Muscle of arm (tissue), 1 donor: ENCODE measurements at regions not wholly inside any gene's neighbourhood (a gene's known extent, or its start where the extent isn't known, plus 50 kb on each side); places are given as distances from the start of the nearest gene placed in this dataset.
A peak's percentile ranks its signal among the peaks of the same experiment; 100 is the strongest.
"Not testable (repeated sequence)": the region's sequence is repeated elsewhere in the genome, so short reads cannot be mapped to it uniquely, and the experiment has no call there.

Experiments
- DNase-seq: peaks from one replicate; pipeline ENCODE4 v3.0.0-alpha.2; 2013

GRCh38 chr7:131080754-131081153, 246.9 kb upstream of the MKLN1 start:
- no peak for DNase-seq

DNA sequence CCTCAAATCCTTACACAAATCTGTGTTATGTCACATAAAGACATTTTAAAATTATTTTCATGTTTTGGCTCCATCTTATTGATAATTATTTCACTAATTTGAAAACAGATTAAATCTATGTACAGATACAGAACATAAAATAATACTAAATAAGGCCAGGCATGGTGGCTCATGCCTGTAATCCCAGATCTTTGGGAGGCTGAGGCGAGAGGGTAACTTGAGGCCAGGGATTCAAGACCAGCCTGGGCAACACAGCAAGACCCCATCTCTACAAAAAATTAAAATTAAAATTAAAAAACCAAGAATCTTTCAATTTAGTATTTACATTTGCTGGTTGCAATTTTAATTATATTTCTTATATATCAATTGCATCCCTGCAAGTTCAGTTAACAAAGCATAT, 246.4 kb upstream of the MKLN1 start:
- no peak for DNase-seq

DNA sequence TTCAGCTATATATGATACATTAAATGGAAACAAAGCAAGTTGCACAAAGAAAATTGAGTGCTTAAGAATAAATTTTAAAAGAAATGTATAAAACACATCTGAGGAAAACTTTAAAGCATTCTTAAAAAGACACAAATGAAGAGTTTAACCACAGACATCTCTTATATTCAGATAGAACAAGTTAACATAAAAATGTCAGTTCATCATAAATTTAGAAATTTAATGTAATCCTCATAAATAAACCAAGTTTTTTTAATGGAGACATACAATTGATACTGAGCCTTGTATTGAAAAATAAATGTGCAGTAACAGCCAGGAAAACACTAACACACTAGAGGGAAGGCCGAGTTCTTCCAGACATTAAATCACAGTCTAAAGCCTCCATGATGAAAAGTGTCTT, 243.9 kb upstream of the MKLN1 start:
- DNase-seq = no peak

- not testable (repeated sequence) for DNase-seq
These were observed 243.3 kb upstream of the MKLN1 start for GRCh38 chr7:131084336-131084735.

DNA sequence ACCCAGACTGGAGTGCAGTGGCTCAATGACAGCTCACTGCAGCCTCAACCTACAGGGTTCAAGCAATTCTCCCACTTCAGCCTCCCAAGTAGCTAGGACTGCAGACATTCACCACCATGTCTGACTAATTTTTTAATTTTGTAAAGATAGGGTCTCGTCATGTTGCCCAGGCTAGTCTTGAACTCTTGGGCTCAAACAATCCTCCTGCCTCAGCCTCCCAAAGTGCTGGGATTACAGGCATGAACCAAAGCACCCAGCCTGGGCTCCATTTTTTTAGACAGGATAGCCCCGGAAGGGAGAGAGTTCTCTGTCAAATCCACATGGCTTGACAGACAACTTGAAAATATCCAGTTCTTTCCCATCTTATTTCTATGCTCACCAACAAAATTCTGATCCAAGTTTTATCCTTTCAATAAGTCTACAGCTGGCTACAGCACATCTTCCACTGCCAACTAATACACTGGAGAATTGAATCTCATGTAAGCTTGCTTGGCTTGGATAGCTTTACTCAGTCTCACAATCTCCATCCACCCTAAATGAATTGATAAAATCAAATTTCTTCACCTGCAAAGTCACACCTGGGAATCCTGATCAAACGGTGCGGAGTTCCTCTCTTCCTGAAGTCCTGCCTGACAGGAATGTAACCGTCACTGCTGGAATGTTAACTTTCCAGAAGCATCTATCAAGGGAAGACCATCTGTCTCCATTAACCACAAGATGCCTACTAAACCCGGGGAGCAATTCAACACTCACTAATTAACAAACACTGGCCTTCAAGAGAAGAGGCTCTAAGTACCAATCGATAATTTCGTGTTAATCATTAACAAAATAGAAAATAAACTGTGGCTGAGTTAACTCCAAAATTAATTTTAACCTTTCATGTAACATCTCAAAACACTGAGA, 239.7 kb upstream of the MKLN1 start:
- no peak for DNase-seq

GRCh38 chr7:131090188-131090587, 237.5 kb upstream of the MKLN1 start:
- DNase-seq = no peak

GRCh38 chr7:131090886-131091692, 236.6 kb upstream of the MKLN1 start:
- no peak for DNase-seq

GRCh38 chr7:131094685-131095084, 233.0 kb upstream of the MKLN1 start:
- DNase-seq = no peak

- no peak for DNase-seq
These were observed 232.3 kb upstream of the MKLN1 start for GRCh38 chr7:131095346-131095745.

DNA sequence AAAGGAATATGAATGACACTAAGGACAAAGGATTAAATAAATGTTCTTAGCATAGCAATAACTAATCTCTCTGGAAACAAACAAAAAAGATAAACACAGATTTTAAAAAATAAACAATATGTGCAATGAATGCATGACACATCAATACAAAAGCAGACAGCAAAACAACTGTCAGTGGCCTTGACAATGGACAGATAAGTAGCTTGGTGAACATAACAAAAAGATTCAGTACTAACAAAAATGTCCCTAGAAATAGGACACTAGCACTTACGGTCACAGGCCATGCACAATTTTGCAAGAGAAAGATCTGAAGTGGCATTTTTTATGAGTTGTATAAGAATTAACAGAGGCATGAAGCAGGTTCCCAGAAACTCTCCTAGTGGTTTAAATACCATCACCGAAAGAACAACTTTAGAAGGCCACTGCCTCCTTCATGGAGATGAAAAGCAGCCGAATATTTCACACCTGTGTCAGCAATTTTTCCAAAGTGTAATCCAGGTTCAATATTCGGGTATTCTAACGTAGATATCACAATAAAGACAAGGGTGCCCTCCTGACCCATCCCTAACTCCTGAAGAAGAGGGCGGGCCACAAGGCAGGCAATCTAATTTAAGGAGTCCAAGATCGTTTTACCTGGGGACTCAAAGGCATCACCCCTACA, 231.3 kb upstream of the MKLN1 start:
- no peak for DNase-seq

GRCh38 chr7:131097662-131098376, 229.9 kb upstream of the MKLN1 start:
- no peak for DNase-seq

GRCh38 chr7:131098527-131098926, 229.1 kb upstream of the MKLN1 start:
- DNase-seq = no peak

- DNase-seq = no peak
These were observed 227.2 kb upstream of the MKLN1 start for GRCh38 chr7:131100357-131101054.

GRCh38 chr7:131103997-131104396, 223.7 kb upstream of the MKLN1 start:
- no peak for DNase-seq

DNA sequence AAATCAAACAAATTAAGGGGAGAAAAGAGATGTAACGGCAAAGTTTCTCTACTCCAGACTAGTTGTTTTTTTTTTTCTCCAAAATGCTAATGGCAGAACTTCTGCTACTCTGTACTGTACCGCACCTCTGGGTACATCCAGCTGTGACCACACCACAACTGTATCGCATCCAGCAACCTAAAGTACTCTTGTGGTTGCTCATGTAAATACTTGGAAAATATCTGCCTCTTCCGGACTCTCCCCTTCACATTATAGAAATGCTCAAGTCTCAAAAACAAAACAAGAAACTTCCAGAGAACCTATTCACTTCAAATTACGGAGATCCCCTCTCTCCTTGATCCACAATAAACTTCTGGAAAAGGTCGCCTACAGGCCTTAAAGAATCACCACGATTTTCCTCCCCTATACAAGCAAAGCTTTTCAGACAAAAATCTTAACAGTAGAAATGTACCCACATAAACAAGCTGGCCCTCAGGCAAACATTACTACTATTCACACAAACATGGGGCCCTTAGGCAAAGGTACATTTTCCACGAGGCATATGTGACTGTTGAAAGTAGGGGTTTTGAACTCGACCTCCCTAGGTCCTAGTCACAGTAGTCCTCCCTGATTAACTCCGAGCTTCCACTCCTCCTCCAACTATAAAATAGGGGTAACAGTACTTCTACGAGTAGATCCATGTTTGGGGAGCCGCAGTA, 222.9 kb upstream of the MKLN1 start:
- DNase-seq = no peak

GRCh38 chr7:131105294-131105798, 222.3 kb upstream of the MKLN1 start:
- DNase-seq = no peak

GRCh38 chr7:131105799-131106680, 221.6 kb upstream of the MKLN1 start:
- peak; percentile 34 for DNase-seq

DNA sequence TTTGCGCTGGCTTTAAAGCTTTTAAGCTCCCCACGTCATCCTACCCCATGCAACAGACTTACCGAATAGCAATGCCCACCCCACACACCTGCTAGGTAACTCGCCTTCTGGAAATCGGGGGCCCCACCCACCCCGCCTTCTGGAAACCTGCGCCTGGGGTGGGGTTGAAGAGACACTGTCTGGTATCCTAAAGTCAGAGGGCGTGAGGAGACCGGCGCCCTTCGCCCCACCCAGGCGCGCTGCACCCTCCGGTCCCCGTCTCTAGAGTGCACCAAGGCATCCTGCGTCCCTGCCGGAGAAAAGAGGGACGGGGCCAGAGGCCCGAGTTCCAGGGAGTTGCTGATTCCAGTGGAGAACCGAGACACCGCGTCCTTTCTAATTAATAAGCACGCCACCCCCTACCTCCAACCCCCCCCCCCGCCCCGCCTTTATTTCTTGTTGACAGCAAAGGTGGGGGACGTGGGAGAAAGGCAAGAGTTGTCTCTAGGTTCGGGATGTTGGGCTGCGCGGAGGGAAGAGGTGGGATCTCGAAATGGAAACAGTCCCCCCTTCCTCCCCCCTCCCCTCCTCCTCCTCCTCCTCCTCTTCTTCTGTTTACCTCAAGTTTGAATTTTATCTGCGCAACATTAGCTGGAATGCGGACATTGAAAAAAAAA, 220.9 kb upstream of the MKLN1 start:
- peak; percentile 4 for DNase-seq
